DND-41 (cell line): ENCODE measurements at regions not wholly inside any gene's neighbourhood (a gene's known extent, or its start where the extent isn't known, plus 50 kb on each side); places are given as distances from the start of the nearest gene placed in this dataset.

ENCODE experiments used
- CTCF ChIP-seq: IDR thresholded peaks from 2 replicates; pipeline ENCODE4 v1.5.1; 2012; ENCODE audit warnings: borderline replicate concordance, low read length, moderate library complexity, mild to moderate bottlenecking; ENCODE audit not compliant: poor library complexity, severe bottlenecking; ENCODE audit errors: extremely low read depth
- EZH2 ChIP-seq: IDR thresholded peaks from 3 replicates; pipeline ENCODE4 v1.6.1; 2012; ENCODE audit warnings: borderline replicate concordance, low read depth, mild to moderate bottlenecking, moderate library complexity, low read length, inconsistent platforms; ENCODE audit not compliant: severe bottlenecking

GRCh38 chr6:143592335-143592734, 80.8 kb upstream of the FUCA2 start:
- peak; percentile 29 for TF ChIP-seq CTCF
- TF ChIP-seq EZH2: no peak
